HG02870 (cell line): ENCODE measurements at regions not wholly inside any gene's neighbourhood (a gene's known extent, or its start where the extent isn't known, plus 50 kb on each side); places are given as distances from the start of the nearest gene placed in this dataset.
"Not testable (repeated sequence)": the region's sequence is repeated elsewhere in the genome, so short reads cannot be mapped to it uniquely, and the experiment has no call there.

Source experiments
- ATAC-seq: cut with Tn5 transposase; IDR thresholded peaks from one replicate; pipeline ENCODE4 v1.9.1; 2021; ENCODE audit warnings: mild to moderate bottlenecking, moderate library complexity; ENCODE audit not compliant: unreplicated experiment

DNA sequence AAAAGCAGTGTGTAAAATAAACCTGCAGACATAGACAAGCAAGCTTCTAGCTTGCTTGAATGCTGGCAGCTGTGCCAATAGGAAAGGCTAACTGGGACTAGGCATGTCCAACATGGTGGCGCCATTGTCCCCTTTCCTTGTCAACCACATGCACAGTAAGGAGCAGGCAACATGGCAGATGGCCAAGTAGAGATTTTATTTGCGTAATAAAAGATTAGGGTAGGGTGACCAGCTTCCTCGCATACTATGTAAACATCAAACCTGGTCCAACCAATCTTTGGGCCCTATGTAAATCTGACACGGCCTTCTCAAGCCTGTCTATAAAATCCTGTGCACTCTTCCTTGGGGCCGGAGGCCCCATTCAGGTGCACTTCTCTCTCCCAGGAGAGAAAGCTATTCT lies 575.4 kb upstream of the GOLIM4 start:
- ATAC-seq: no peak

- ATAC-seq: not testable (repeated sequence)
These were observed 565.3 kb upstream of the GOLIM4 start for GRCh38 chr3:168660879-168661657.

- no peak for ATAC-seq
These were observed 563.3 kb upstream of the GOLIM4 start for GRCh38 chr3:168659015-168659414.

DNA sequence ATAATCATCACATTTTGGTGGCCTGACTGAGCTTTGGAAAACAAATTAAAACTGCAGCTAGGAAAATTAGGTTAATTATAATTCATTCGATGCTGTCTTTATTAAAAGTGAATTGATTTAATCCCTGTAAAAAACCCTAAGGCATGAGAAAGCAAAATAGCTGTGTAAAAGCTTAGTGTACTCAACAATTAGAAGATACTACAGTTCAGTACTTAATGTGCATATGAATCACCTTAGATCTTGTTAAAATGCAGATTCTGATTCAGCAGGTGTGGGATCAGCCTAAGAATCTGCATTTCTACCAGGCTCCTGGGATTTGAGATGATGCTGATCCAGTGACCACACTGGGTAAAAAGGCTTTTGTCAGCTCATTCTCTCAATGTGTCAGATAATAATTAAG lies 559.9 kb upstream of the GOLIM4 start:
- ATAC-seq: no peak

DNA sequence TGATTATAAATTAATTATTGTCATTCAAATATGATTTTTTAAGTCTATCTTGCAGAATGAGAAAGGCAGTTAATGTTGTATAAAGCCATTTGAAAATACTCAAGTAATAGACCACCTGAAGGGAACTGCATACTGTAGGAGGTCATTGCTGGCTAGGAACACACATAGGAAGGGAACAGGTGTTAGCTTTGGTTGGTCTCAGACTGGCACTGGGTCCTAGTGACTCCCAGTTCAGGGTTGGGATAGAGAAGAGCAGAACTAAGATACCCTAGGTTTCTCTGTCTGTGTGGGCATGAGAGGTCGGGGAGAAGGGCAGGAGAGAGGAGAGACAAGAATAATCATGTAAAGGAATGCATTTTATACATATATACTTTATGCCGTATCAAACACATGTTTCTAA lies 559.0 kb upstream of the GOLIM4 start:
- no peak for ATAC-seq

GRCh38 chr3:168653255-168653654 lies 557.5 kb upstream of the GOLIM4 start:
- ATAC-seq: no peak

DNA sequence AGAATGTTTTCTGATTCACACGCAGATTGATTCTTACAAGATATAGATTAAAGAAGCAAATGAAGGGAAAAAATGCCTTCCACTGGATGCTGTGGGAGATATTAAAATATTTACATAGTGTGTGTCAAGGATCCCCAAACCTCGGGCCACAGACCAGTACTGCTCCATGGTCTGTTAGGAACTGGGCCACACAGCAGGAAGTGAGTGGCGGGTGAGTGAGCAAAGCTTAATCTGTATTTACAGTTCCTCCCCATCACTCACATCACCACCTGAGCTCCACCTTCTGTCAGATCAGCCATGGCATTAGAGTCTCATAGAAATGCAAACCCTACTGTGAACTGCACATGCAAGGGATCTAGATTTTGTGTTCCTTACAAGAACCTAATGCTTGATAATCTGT lies 552.6 kb upstream of the GOLIM4 start:
- no peak for ATAC-seq

- ATAC-seq: no peak
These were observed 551.9 kb upstream of the GOLIM4 start for GRCh38 chr3:168647582-168647981.

- no peak for ATAC-seq
These were observed 549.5 kb upstream of the GOLIM4 start for GRCh38 chr3:168645180-168645579.

DNA sequence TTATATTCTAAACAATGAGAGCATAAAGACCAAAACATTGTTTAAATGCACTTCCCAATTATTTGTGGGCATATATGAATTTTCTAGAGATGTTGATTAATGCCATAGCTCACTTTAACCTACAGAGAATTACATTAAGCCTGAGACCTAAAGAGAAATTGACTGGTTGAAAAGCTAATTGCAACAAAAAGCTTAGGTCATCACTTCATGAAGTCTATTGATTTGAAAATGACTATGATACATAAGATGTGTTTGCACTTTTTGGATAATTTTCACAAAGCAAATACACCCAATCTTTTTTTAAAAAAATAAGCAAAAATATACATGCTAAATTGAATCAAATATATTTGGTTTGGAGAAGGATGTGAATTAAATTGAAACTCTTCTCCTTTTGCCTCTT lies 532.8 kb upstream of the GOLIM4 start:
- no peak for ATAC-seq

DNA sequence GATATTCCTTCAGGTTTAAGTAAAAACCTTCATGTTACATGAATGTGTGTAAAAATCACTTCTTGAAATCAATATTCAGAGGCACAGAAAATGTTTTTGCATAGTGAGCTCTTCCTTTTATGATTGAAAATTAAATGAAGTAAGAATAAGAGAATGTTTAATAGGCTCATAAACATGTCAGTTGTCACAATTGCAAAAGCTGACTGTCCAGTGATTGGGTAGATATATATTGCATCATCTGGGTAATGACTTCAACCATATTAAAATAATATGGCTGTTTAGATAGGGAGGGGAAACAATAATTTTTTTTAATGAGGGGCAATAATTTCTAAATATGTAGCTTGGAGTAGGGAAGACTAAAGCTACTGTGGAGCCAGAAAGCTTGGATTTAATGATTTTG lies 529.8 kb upstream of the GOLIM4 start:
- no peak for ATAC-seq

- no peak for ATAC-seq
These were observed 529.2 kb upstream of the GOLIM4 start for GRCh38 chr3:168624892-168625448.

GRCh38 chr3:168624195-168624594 lies 528.5 kb upstream of the GOLIM4 start:
- ATAC-seq: no peak

GRCh38 chr3:168622795-168623194 lies 527.1 kb upstream of the GOLIM4 start:
- no peak for ATAC-seq

DNA sequence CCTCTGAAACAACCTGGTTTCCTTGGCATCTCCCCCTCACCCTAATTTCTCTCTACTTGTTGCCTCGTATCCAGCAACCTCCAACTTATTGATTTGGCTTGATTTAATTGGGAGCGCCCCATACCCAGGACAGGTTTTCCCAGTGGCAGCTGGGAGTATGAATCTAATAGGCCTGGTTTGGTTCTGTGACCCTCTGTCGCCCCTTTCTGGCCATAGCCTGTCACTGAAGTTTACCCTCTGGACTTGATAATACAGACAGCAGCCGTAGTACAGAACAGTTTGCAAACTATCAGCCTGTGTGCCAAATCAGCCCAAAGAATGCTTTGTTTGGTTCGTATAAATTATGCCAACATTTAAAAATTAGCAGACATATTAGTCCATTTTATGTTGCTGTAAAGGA lies 525.1 kb upstream of the GOLIM4 start:
- ATAC-seq: peak; percentile 50

- ATAC-seq: no peak
These were observed 523.2 kb upstream of the GOLIM4 start for GRCh38 chr3:168618827-168619470.

DNA sequence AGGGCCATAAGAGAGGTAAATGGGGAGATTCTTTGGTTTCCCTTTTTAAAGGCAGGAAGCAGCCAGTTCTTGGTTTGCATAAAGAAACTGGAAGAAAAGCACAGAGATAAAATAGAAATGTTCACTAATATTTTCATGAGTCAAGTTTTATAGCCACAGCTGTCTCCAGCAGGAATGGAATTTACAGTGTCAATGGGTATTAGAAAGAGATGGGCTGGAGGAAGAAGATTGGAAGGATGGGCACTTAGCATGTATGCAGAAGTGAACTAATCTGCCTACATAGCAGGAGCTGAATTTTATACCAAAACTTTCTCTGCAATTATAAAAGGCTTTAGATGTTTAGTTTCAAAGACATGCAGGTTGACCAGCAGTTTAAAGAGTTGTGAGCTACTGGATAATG lies 521.9 kb upstream of the GOLIM4 start:
- no peak for ATAC-seq

- ATAC-seq: no peak
These were observed 521.2 kb upstream of the GOLIM4 start for GRCh38 chr3:168616915-168617314.

- ATAC-seq: no peak
These were observed 519.8 kb upstream of the GOLIM4 start for GRCh38 chr3:168615493-168616020.

DNA sequence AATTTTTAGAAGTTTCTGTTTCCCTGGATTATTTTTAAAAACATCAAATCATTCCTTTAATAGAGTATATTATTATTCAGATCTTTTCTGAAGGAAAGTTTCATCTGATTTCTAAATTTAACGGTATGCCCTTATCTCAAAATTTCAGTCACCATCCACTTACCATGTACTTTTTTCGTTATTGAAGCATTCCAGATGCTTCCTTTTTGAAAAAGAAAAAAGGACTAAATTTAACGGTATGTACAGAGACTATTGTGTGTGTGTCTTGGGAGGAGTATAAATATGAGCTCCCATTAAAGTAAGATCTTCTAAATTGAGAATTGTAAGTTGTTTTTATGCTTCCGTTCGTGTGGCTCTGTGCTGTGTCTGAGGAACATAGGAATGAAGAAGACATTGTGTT lies 517.4 kb upstream of the GOLIM4 start:
- no peak for ATAC-seq

GRCh38 chr3:168612671-168613070 lies 516.9 kb upstream of the GOLIM4 start:
- ATAC-seq: no peak

GRCh38 chr3:168611826-168612225 lies 516.1 kb upstream of the GOLIM4 start:
- ATAC-seq: no peak
